ENCODE measurements at regions not wholly inside any gene's neighbourhood (a gene's known extent, or its start where the extent isn't known, plus 50 kb on each side); places are given as distances from the start of the nearest gene placed in this dataset.
A peak's percentile ranks its signal among the peaks of the same experiment; 100 is the strongest.

- DNase-seq, result no peak
Observed at GRCh38 chr1:238205045-238205662, 314.4 kb upstream of the ZP4 start.

GRCh38 chr1:238201992-238202391 lies 311.3 kb upstream of the ZP4 start:
- DNase-seq, result no peak

DNA sequence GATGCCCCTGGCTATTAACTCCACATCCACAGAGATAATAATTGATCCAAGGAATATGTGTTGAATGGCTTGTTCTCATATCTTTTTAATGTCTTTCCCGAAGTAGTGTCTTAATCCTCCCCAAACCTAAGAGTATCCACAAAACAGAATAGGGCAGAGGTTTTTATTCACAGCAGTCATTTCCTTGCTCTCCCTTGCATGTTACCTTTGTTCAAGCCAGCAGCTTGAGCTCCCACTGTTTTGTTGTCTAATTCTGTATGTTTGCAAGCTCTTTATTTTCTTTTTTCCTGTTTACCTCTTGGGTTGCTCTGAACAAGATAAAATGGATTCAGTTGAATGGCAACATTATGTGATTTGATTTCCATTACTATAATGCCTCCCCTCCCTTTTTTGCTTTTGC lies 308.6 kb upstream of the ZP4 start:
- no peak for DNase-seq

GRCh38 chr1:238196516-238196915 lies 305.8 kb upstream of the ZP4 start:
- DNase-seq, result no peak

GRCh38 chr1:238191170-238191569 lies 300.4 kb upstream of the ZP4 start:
- DNase-seq, result no peak

DNA sequence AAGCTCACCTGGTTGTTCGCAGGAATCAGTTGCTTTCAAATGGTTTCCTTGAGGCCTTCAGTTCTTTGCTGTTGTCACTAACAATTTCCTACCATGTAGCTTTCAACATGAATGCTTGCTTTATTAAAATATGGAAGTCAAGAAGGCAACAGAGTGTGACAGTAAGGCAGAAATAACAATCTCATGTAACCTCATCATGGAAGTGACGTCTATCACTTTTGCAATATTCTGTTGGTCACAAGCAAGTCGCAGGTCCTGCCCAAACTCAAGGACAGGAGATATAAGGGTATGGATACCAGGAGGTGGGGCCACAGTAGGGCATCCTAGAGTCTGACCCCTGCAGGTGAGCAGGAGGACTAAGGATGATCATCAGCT lies 296.8 kb upstream of the ZP4 start:
- no peak for DNase-seq

GRCh38 chr1:238186887-238187574 lies 296.3 kb upstream of the ZP4 start:
- no peak for DNase-seq

DNA sequence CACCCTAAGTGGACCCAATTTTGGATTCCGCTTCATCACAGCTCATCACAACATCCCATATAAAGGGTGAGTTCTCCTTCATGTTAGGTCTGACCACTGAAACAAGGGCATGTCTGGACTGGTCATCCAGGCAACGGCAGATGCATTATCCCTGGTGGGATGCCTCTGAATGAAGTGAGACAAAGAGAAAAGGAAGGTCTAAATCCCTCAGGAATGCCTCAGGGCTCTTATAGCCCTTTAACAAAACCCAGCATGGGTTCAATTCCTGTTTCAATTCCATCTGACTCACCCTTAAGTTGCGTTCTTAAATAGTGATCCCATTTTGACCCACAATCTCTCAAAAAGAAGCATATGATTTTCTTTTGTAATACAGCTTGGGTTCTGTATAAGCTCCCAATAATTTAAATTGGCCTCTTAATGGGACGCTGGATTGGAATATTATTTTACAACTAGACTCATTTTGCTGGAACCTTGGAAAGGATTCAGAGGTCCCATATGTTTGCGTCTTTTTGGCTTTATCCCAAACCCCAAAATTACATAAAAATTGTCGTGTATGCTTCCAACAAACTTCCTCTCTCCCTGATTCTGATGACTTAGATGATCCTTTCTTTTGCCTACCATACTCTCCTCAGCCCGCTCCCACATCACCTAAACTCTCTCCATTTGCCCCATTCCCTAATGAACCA lies 287.4 kb upstream of the ZP4 start:
- peak in 2 of 3 donors; percentile 1 to 8 for DNase-seq

GRCh38 chr1:238177351-238177750 lies 286.6 kb upstream of the ZP4 start:
- DNase-seq, result no peak

GRCh38 chr1:238176441-238176840 lies 285.7 kb upstream of the ZP4 start:
- no peak for DNase-seq

GRCh38 chr1:238171985-238172384 lies 281.3 kb upstream of the ZP4 start:
- no peak for DNase-seq

DNA sequence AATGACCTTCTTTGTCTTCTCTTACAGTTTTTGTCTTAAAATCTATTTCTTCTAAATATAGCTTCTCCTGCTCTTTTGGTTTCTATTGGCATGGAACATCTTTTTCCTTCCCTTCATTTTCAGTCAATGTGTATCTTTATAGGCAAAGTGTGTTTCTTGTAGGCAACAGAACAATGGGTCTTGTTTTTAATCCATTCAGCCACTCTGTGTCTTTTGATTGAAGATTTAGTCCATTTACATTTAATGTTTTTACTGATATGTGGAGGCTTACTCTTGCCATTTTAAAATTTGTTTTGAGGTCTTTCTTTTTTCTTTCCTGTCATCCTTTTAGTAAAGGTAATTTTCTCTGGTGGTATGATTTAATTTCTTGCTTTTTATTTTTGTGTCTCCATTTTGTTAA lies 271.2 kb upstream of the ZP4 start:
- no peak for DNase-seq

DNA sequence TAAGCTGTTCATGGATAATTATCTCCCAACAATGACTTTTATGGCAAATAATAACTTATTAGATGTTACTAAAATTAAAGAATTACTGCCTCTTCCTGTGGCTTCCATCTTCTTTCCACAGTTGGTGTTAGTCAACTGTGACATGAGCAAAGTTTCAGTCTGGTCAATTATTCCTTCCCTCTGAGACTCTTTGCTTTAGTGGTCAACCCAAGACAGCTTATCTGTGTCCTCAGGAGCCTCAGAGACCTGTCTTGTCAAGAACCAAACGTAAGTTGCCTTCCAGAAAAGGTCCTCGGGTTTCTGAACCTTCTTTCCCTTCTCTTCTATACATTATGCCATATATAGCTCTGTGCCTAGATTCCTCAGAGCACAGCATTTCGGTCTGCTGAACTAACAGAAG lies 263.2 kb upstream of the ZP4 start:
- no peak for DNase-seq

DNA sequence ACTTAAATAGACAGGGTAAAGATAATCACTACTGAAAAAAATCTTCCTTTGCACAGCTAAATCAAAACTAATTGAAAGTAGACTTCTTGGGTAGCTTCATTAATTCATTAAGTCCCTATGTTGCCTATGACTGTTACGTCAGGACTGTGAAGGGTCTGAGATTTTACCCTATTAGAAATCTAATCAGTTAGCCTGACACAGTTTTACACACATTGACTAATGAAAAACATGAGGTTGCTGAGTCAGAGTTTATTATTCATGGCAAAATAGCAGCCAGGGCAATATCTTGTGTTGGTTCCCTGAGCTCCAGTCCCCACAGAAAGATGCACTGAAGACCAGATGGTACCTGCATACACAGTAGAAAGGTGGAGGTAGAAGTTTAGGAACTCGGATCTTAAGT lies 262.5 kb upstream of the ZP4 start:
- no peak for DNase-seq

DNA sequence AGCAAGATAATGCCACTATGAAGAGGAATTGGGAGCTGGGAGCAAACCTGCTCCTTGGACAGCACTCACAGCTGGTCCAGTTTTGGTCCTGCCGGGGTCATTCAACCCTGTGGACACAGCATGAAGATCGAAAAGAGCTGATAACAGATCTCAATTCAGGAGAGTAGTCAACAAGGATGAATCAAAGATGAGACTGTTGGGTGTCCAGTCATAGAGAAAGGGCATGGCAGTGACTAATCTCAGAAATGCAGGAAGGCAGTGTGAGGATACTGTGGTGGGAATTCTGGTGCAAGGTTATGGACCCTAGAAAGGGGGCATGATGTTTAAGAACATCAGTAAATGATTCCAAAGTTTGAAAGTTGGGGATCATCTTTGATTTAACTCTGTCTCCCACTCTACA lies 261.4 kb upstream of the ZP4 start:
- DNase-seq, result no peak

GRCh38 chr1:238143038-238143437 lies 252.3 kb upstream of the ZP4 start:
- DNase-seq, result no peak

- peak; percentile 1 to 28 (median 15) for DNase-seq
Observed at GRCh38 chr1:238141353-238141752, 250.6 kb upstream of the ZP4 start.

- DNase-seq, result no peak
Observed at GRCh38 chr1:238139713-238140112, 249.0 kb upstream of the ZP4 start.

DNA sequence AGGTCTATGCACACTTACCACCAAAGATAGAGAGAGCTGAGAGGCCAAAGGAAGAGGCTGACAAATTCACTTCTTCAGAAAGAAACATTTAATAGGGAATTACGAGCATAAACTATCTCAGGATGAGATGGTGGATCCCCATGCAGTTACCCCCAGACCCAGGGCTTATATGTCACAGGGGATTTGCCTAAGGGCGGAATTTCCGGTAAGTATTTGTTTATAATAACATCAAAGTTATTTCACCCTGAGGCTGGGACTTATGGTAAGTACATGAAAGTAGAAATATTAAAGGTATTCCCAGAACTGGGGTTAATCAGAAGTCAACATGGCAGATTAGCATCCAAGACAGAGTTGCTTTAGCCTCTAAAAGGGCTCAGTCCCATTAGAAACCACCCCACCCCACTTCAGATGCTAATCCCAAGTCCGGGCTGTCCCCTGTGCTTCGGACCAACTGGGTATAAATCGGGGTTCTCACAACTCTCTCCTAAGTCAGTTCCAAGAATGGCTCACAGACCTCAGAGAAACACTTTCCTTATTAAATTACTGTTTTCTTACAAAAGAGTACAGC lies 247.4 kb upstream of the ZP4 start:
- no peak for DNase-seq

- DNase-seq, result no peak
Observed at GRCh38 chr1:238135708-238136664, 245.3 kb upstream of the ZP4 start.

GRCh38 chr1:238129677-238130076 lies 239.0 kb upstream of the ZP4 start:
- DNase-seq, result no peak

GRCh38 chr1:238123201-238123600 lies 232.5 kb upstream of the ZP4 start:
- no peak for DNase-seq
